HepG2 (cell line): ENCODE measurements at regions not wholly inside any gene's neighbourhood (a gene's known extent, or its start where the extent isn't known, plus 50 kb on each side); places are given as distances from the start of the nearest gene placed in this dataset.

Source experiments
- ATAC-seq: fragments of 200-7000 bp; cut with Tn5 transposase; 3 replicates; pipeline ENCODE4 v1.9.1; 2020; ENCODE audit warnings: mild to moderate bottlenecking, moderate library complexity
- BruUV-seq: library from RNA; stranded (reverse); fragments of 400-500 nt; replicated peaks from 2 replicates; lab custom pipeline; 2021; lab: Mats Ljungman, UMichigan
- CTCF ChIA-PET: fragments of 300-600 bp; formaldehyde crosslinking; extraction: SDS; loops from one replicate; lab custom pipeline; 2021; ENCODE audit warnings: low total read pairs, inconsistent platforms, low intra/inter-chr PET ratio; lab: Yijun Ruan, JAX
- POLR2A ChIA-PET: fragments of 350-600 bp; sonication (Branson Sonifier 250); formaldehyde crosslinking; loops from one replicate; lab custom pipeline; 2020; ENCODE audit warnings: antibody characterized with exemption, inconsistent platforms; lab: Yijun Ruan, JAX
- DNase-seq: peaks from one replicate; pipeline ENCODE4 v3.0.0-alpha.2; 2015; ENCODE audit warnings: low spot score
- FAIRE-seq: peaks from 3 replicates; lab custom pipeline; 2011; peaks lifted over from hg19 to GRCh38; lab: Jason Lieb, UNC
- H2AFZ ChIP-seq: one replicate; pipeline ENCODE4 v1.6.1; 2011; ENCODE audit warnings: low read length, inconsistent platforms
- H3K27ac ChIP-seq: fragments of 300-600 bp; 3 replicates; pipeline ENCODE4 v1.8.0; 2011; ENCODE audit warnings: mixed run types, mild to moderate bottlenecking, mixed read lengths, low read length, inconsistent platforms; ENCODE audit not compliant: insufficient read depth; ENCODE audit errors: extremely low read length
- H3K27me3 ChIP-seq, 2 experiments: fragments of 200-600 bp in 1 of 2; 2 replicates in 1 of 2; 3 replicates in 1 of 2; pipeline versions ENCODE4 v1.6.0 to v1.8.0; 2011; ENCODE audit warnings: low read length in 2 of 2, mild to moderate bottlenecking in 2 of 2, moderate library complexity in 2 of 2, inconsistent platforms in 1 of 2; ENCODE audit not compliant: insufficient read depth in 2 of 2, control insufficient read depth in 1 of 2
- H3K36me3 ChIP-seq, 2 experiments: fragments of 200-600 bp in 1 of 2; replicated peaks in 1 of 2; 2 replicates in 1 of 2; 3 replicates in 1 of 2; pipeline versions ENCODE4 v1.5.1 to v1.8.0; 2011; ENCODE audit warnings: low read length in 2 of 2, inconsistent platforms in 1 of 2; ENCODE audit not compliant: insufficient read depth in 2 of 2, control insufficient read depth in 1 of 2
- H3K4me1 ChIP-seq: 2 replicates; pipeline ENCODE4 v1.5.1; 2012; ENCODE audit warnings: low read length, inconsistent platforms; ENCODE audit not compliant: insufficient read depth
- H3K4me2 ChIP-seq: 2 replicates; pipeline ENCODE4 v1.6.0; 2011; ENCODE audit warnings: low read depth, low read length, inconsistent platforms
- H3K4me3 ChIP-seq, 3 experiments: fragments of 200-600 bp in 1 of 3; sonication (generic), shearing (Covaris generic) in 1 of 3; replicated peaks in 1 of 3; 2 replicates each; pipeline ENCODE4 v1.5.1; 2011 to 2016; ENCODE audit warnings: low read length in 3 of 3, inconsistent platforms in 2 of 3, low read depth in 2 of 3, mild to moderate bottlenecking in 2 of 3, control low read depth in 1 of 3, mixed read lengths in 1 of 3; ENCODE audit not compliant: insufficient read depth in 1 of 3
- H3K79me2 ChIP-seq: one replicate; pipeline ENCODE4 v1.6.1; 2011; ENCODE audit warnings: low read length, inconsistent platforms; ENCODE audit not compliant: insufficient read depth
- H3K9ac ChIP-seq: 2 replicates; pipeline ENCODE4 v1.6.0; 2011; ENCODE audit warnings: mild to moderate bottlenecking, low read depth, low read length, inconsistent platforms; ENCODE audit not compliant: insufficient read depth
- H3K9me3 ChIP-seq: 2 replicates; pipeline ENCODE4 v1.5.1; 2012; ENCODE audit warnings: mild to moderate bottlenecking, low read length
- H4K20me1 ChIP-seq: 2 replicates; pipeline ENCODE4 v1.6.0; 2011; ENCODE audit warnings: inconsistent platforms, mild to moderate bottlenecking, low read length, moderate library complexity; ENCODE audit not compliant: insufficient read depth
- CREB1 ChIP-seq, 2 experiments: fragments of 450-650 bp in 1 of 2; IDR thresholded peaks; 2 replicates each; pipeline ENCODE4 v1.6.1; 2016 to 2017; ENCODE audit warnings: control low read depth in 1 of 2, mild to moderate bottlenecking in 1 of 2, missing compliant biosample characterization in 1 of 2, missing genetic modification characterization in 1 of 2
- CSRNP2 ChIP-seq: sonication (generic); formaldehyde crosslinking; conservative IDR thresholded peaks from 2 replicates; pipeline ENCODE4 v1.8.0; 2022; ENCODE audit warnings: low read depth, missing genetic modification reagents
- DNMT1 ChIP-seq: sonication (generic); formaldehyde crosslinking; IDR thresholded peaks from 2 replicates; pipeline ENCODE4 v1.5.1; 2020; ENCODE audit warnings: mild to moderate bottlenecking, missing genetic modification reagents
- GFI1 ChIP-seq: sonication (generic); formaldehyde crosslinking; IDR thresholded peaks from 2 replicates; pipeline ENCODE4 v1.5.0; 2020; ENCODE audit warnings: missing genetic modification reagents, mild to moderate bottlenecking, borderline replicate concordance
- MIXL1 ChIP-seq: IDR thresholded peaks from 2 replicates; pipeline ENCODE4 v1.6.1; 2016
- SP5 ChIP-seq: IDR thresholded peaks from 2 replicates; pipeline ENCODE4 v1.6.1; 2016; ENCODE audit warnings: low read depth, borderline replicate concordance
- ZC3H4 ChIP-seq: sonication (generic); formaldehyde crosslinking; IDR thresholded peaks from 2 replicates; pipeline ENCODE4 v1.4.0; 2020; ENCODE audit warnings: missing genetic modification reagents, borderline replicate concordance
- ZEB1 ChIP-seq: IDR thresholded peaks from 2 replicates; pipeline ENCODE4 v1.6.1; 2012; ENCODE audit warnings: mild to moderate bottlenecking, low read depth, inconsistent platforms; ENCODE audit not compliant: insufficient replicate concordance
- ZIK1 ChIP-seq: sonication (generic); formaldehyde crosslinking; IDR thresholded peaks from 2 replicates; pipeline ENCODE4 v1.5.0; 2020; ENCODE audit warnings: mild to moderate bottlenecking, low read depth, missing genetic modification reagents, borderline replicate concordance
- ZNF496 ChIP-seq: sonication (generic); formaldehyde crosslinking; IDR thresholded peaks from 2 replicates; pipeline ENCODE4 v1.8.1; 2023; ENCODE audit warnings: mild to moderate bottlenecking, moderate library complexity, missing genetic modification reagents; ENCODE audit not compliant: insufficient replicate concordance
- ZNF616 ChIP-seq: sonication (generic); formaldehyde crosslinking; IDR thresholded peaks from 2 replicates; pipeline ENCODE4 v1.5.0; 2020; ENCODE audit warnings: low read depth, mild to moderate bottlenecking, missing genetic modification reagents
- ZNF646 ChIP-seq: sonication (generic); formaldehyde crosslinking; IDR thresholded peaks from 2 replicates; pipeline ENCODE4 v1.9.0; 2021; ENCODE audit warnings: mild to moderate bottlenecking, missing genetic modification reagents
- ZNF773 ChIP-seq: sonication (generic); formaldehyde crosslinking; IDR thresholded peaks from 2 replicates; pipeline ENCODE4 v1.4.0; 2020; ENCODE audit warnings: missing genetic modification reagents, borderline replicate concordance
- ZSCAN21 ChIP-seq: sonication (generic); formaldehyde crosslinking; IDR thresholded peaks from 2 replicates; pipeline ENCODE4 v1.8.0; 2022; ENCODE audit warnings: mild to moderate bottlenecking, missing genetic modification reagents, moderate library complexity, borderline replicate concordance
- WGBS: methylation state at CpG from one replicate; pipeline ENCODE4 v1.1.6; 2017; ENCODE audit warnings: low lambda C conversion rate; 5-methylcytosine and 5-hydroxymethylcytosine counted together
- in situ Hi-C: cut with HindIII; loops from 2 replicates; pipeline ENCODE4 v1.10.0; 2017; ENCODE audit warnings: low pct_unique_long_range_greater_than_20kb; ENCODE audit not compliant: extremely low pct_ligation_motif_present
- intact Hi-C: fragments of 100-400 bp; cut with micrococcal nuclease; formaldehyde crosslinking; loops from one replicate; pipeline ENCODE4 v1.10.0; 2022; ENCODE audit not compliant: unreplicated experiment
- TF ChIP-seq, protein P1 (sequence below): sonication (generic); formaldehyde crosslinking; IDR thresholded peaks from 2 replicates; pipeline ENCODE4 v1.4.0; 2020; ENCODE audit warnings: missing genetic modification reagents

- ChIA-PET CTCF (no interaction called here), POLR2A (no interaction called here)
- H4K20me1 ChIP-seq: no peaks in the 10 kb centered on the region
- H3K36me3 ChIP-seq: no peaks in the 10 kb centered on the region
- no TSS peak for BruUV-seq
- H3K4me1 ChIP-seq: no peaks in the 10 kb centered on the region
- H2AFZ ChIP-seq: no peak overlapping the region
- intact Hi-C loops (no loop called here), in situ Hi-C loops (no loop called here)
- TF ChIP-seq ZEB1 (no peak), ZNF773 (CRISPR knock-in tag) (no peak), ZNF496 (CRISPR knock-in tag) (no peak), ZNF646 (CRISPR knock-in tag) (no peak), CREB1 (IDR thresholded peaks at IDR 0.05) (no peak), CREB1 (CRISPR knock-in tag; IDR thresholded peaks at IDR 0.05) (no peak), CSRNP2 (CRISPR knock-in tag) (no peak), ZSCAN21 (CRISPR knock-in tag) (no peak), ZC3H4 (no peak), ZNF616 (no peak), GFI1 (CRISPR knock-in tag) (no peak), MIXL1 (CRISPR knock-in tag) (no peak), ZIK1 (CRISPR knock-in tag) (no peak), SP5 (CRISPR knock-in tag) (no peak), DNMT1 (CRISPR knock-in tag) (no peak)
- TF ChIP-seq, protein P1, sequence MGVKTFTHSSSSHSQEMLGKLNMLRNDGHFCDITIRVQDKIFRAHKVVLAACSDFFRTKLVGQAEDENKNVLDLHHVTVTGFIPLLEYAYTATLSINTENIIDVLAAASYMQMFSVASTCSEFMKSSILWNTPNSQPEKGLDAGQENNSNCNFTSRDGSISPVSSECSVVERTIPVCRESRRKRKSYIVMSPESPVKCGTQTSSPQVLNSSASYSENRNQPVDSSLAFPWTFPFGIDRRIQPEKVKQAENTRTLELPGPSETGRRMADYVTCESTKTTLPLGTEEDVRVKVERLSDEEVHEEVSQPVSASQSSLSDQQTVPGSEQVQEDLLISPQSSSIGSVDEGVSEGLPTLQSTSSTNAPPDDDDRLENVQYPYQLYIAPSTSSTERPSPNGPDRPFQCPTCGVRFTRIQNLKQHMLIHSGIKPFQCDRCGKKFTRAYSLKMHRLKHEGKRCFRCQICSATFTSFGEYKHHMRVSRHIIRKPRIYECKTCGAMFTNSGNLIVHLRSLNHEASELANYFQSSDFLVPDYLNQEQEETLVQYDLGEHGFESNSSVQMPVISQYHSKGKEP (CRISPR knock-in tag): no peak
- H3K4me2 ChIP-seq: no peak overlapping the region
- no peak overlapping the region for H3K27ac ChIP-seq
- no peaks in the 10 kb centered on the region for H3K9me3 ChIP-seq
- no peak overlapping the region for H3K4me3 ChIP-seq
- DNase-seq: no peak
- no peak overlapping the region for H3K9ac ChIP-seq
- WGBS: 2% methylated on average over 4 of the region's 4 CpGs
- H3K27me3 ChIP-seq: no peaks in the 10 kb centered on the region
- ATAC-seq: no peak
- H3K79me2 ChIP-seq: no peaks in the 10 kb centered on the region
- FAIRE-seq: no peak
Observed at GRCh38 chr6:97864366-97864765, 581.4 kb upstream of the MMS22L start.
